AG04449 (cell line): ENCODE measurements at regions not wholly inside any gene's neighbourhood (a gene's known extent, or its start where the extent isn't known, plus 50 kb on each side); places are given as distances from the start of the nearest gene placed in this dataset.

Experiments used
- CTCF ChIA-PET: fragments of 350-600 bp; formaldehyde crosslinking; extraction: SDS; loops from one replicate; lab custom pipeline; 2021; ENCODE audit warnings: antibody characterized with exemption; lab: Yijun Ruan, JAX
- POLR2A ChIA-PET: fragments of 400-600, 350-600 bp; formaldehyde crosslinking; extraction: SDS; loops from one replicate; lab custom pipeline; 2020; ENCODE audit warnings: antibody characterized with exemption, inconsistent platforms; lab: Yijun Ruan, JAX
- DNase-seq: peaks from one replicate; pipeline ENCODE4 v3.0.0-alpha.2; 2010; ENCODE audit warnings: low read depth, low spot score
- H3K4me3 ChIP-seq: 2 replicates; pipeline ENCODE4 v1.5.1; 2011; ENCODE audit warnings: low read depth, mild to moderate bottlenecking, control low read depth, low read length
- CTCF ChIP-seq: IDR thresholded peaks from one replicate; pipeline ENCODE4 v1.5.1; 2011; ENCODE audit warnings: mild to moderate bottlenecking, moderate library complexity, low read length, control low read depth, inconsistent platforms; ENCODE audit not compliant: insufficient read depth; ENCODE audit errors: missing control alignments

- ChIA-PET CTCF (interaction anchor here (1.1 kb wide), 1 partner anchor 11 kb away, joined by 3 read pairs; no protein-coding TSS in a partner anchor), POLR2A (no interaction called here)
- TF ChIP-seq CTCF: no peak
Measured at GRCh38 chr10:33386926-33387325, 52.5 kb upstream of the NRP1 start.

GRCh38 chr10:33385686-33386085, 51.2 kb upstream of the NRP1 start:
- ChIA-PET CTCF (no interaction called here), POLR2A (no interaction called here)
- H3K4me3 ChIP-seq: no peak overlapping the region
- DNase-seq: no peak
- no peak for TF ChIP-seq CTCF

More at GRCh38 chr10:33386926-33387325, 52.5 kb upstream of the NRP1 start:
- no peak for DNase-seq
- H3K4me3 ChIP-seq: no peak overlapping the region

- POLR2A ChIA-PET: no interaction called here
- no peak overlapping the region for H3K4me3 ChIP-seq
- TF ChIP-seq CTCF: no peak
- CTCF ChIA-PET: no interaction called here
- DNase-seq: no peak
Measured at GRCh38 chr10:33385015-33385414, 50.5 kb upstream of the NRP1 start.
